ENCODE measurements at regions not wholly inside any gene's neighbourhood (a gene's known extent, or its start where the extent isn't known, plus 50 kb on each side); places are given as distances from the start of the nearest gene placed in this dataset.
A peak's percentile ranks its signal among the peaks of the same experiment; 100 is the strongest.

GRCh38 chr12:126668961-126669360, 1598.0 kb upstream of the TMEM132C start:
- DNase-seq (ENCODE audit: low read depth), result no peak

GRCh38 chr12:126676434-126676833, 1590.5 kb upstream of the TMEM132C start:
- DNase-seq (ENCODE audit: low read depth), result no peak

GRCh38 chr12:126681676-126682075, 1585.3 kb upstream of the TMEM132C start:
- DNase-seq (ENCODE audit: low read depth), result no peak

GRCh38 chr12:126684703-126685102, 1582.3 kb upstream of the TMEM132C start:
- DNase-seq (ENCODE audit: low read depth), result no peak

- DNase-seq (ENCODE audit: low read depth), result no peak
Observed at GRCh38 chr12:126685636-126686035, 1581.3 kb upstream of the TMEM132C start.

GRCh38 chr12:126688556-126688955, 1578.4 kb upstream of the TMEM132C start:
- no peak for DNase-seq (ENCODE audit: low read depth)

GRCh38 chr12:126700096-126700495, 1566.9 kb upstream of the TMEM132C start:
- no peak for DNase-seq (ENCODE audit: low read depth)

GRCh38 chr12:126704609-126705008, 1562.4 kb upstream of the TMEM132C start:
- no peak for DNase-seq (ENCODE audit: low read depth)

- DNase-seq (ENCODE audit: low read depth), result no peak
Observed at GRCh38 chr12:126706300-126706699, 1560.7 kb upstream of the TMEM132C start.

- DNase-seq (ENCODE audit: low read depth), result peak; percentile 14
Observed at GRCh38 chr12:126708492-126708896, 1558.5 kb upstream of the TMEM132C start.

GRCh38 chr12:126718365-126718764, 1548.6 kb upstream of the TMEM132C start:
- DNase-seq (ENCODE audit: low read depth), result no peak

GRCh38 chr12:126719912-126720705, 1546.9 kb upstream of the TMEM132C start:
- DNase-seq (ENCODE audit: low read depth), result no peak

- DNase-seq (ENCODE audit: low read depth), result no peak
Observed at GRCh38 chr12:126726481-126727217, 1540.3 kb upstream of the TMEM132C start.

- DNase-seq (ENCODE audit: low read depth), result no peak
Observed at GRCh38 chr12:126727218-126728075, 1539.5 kb upstream of the TMEM132C start.

- no peak for DNase-seq (ENCODE audit: low read depth)
Observed at GRCh38 chr12:126734296-126734695, 1532.7 kb upstream of the TMEM132C start.

- DNase-seq (ENCODE audit: low read depth), result no peak
Observed at GRCh38 chr12:126734710-126735109, 1532.3 kb upstream of the TMEM132C start.

- DNase-seq (ENCODE audit: low read depth), result peak; percentile 8
Observed at GRCh38 chr12:126741536-126742240, 1525.3 kb upstream of the TMEM132C start.

GRCh38 chr12:126742241-126742641, 1524.7 kb upstream of the TMEM132C start:
- DNase-seq (ENCODE audit: low read depth), result peak; percentile 17

- no peak for DNase-seq (ENCODE audit: low read depth)
Observed at GRCh38 chr12:126747530-126748149, 1519.3 kb upstream of the TMEM132C start.

GRCh38 chr12:126752021-126752420, 1514.9 kb upstream of the TMEM132C start:
- DNase-seq (ENCODE audit: low read depth), result no peak

GRCh38 chr12:126757326-126757725, 1509.6 kb upstream of the TMEM132C start:
- DNase-seq (ENCODE audit: low read depth), result no peak
